ENCODE measurements at regions not wholly inside any gene's neighbourhood (a gene's known extent, or its start where the extent isn't known, plus 50 kb on each side); places are given as distances from the start of the nearest gene placed in this dataset.
A peak's percentile ranks its signal among the peaks of the same experiment; 100 is the strongest.

DNA sequence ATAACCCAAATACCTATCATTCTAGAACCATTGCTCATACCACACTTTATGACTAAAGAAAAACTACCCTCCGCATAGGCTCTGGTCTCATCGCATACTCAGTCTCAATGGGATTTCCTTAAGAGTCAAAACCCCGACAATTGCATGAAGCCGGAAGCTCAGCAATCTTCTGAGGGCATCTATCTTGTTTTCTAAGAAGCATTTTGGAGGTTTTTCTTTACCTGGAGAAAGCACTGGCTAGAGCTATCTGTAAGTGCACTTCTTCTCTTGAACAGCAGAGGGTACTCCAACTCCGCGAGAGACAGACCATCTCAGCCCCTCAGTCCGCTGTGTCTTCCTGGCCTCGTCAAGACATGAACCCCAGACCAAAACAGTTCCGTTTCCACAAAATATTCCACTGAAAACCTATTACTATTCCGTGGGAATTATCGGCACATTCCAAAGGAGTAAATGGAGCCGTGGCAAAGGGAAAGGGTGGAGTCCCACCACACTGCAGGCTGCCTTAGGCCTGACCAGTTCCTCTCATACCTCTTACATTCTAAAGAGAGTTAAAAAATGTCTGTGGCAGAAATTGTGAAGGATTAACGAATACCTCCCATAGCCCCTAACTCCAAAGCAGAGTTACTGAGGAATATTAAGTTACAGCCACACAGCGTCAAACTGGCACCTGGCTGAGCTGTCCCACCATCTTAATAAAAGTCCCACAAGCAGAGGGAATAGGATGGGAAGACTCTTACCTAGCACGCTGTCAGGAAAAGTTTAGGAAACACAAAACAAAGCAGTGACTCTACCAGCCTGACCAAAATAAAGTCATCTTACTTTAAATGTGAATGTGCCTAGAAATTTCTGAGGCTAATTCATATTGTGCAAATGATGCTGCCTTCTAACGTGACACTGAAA is 325.6 kb upstream of the VRK2 start (continued):
- TF ChIP-seq AHDC1 (CRISPR knock-in tag; IDR thresholded peaks at IDR 0.05; ENCODE audit: borderline replicate concordance) = no peak
- TF ChIP-seq, protein P1, sequence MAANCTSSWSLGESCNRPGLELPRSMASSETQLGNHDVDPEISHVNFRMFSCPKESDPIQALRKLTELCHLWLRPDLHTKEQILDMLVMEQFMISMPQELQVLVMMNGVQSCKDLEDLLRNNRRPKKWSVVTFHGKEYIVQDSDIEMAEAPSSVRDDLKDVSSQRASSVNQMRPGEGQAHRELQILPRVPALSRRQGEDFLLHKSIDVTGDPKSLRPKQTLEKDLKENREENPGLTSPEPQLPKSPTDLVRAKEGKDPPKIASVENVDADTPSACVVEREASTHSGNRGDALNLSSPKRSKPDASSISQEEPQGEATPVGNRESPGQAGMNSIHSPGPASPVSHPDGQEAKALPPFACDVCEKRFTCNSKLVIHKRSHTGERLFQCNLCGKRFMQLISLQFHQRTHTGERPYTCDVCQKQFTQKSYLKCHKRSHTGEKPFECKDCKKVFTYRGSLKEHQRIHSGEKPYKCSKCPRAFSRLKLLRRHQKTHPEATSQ (CRISPR knock-in tag; IDR thresholded peaks at IDR 0.05; ENCODE audit: borderline replicate concordance) = no peak
- no peak for TF ChIP-seq ZNF704 (CRISPR knock-in tag; IDR thresholded peaks at IDR 0.05; ENCODE audit: borderline replicate concordance)
- TF ChIP-seq ZNF235 (CRISPR knock-in tag; IDR thresholded peaks at IDR 0.05; ENCODE audit: borderline replicate concordance) = no peak
- peak; percentile 85 for TF ChIP-seq STAG1 (CRISPR knock-in tag; IDR thresholded peaks at IDR 0.05)
- TF ChIP-seq SOX6 (IDR thresholded peaks at IDR 0.05) = no peak
- TF ChIP-seq SOX6 (CRISPR knock-in tag; IDR thresholded peaks at IDR 0.05) = no peak
- no peak for TF ChIP-seq ZNF251 (CRISPR knock-in tag; IDR thresholded peaks at IDR 0.05)
- TF ChIP-seq CSRNP2 (CRISPR knock-in tag; conservative IDR thresholded peaks at IDR 0.05; ENCODE audit: low read depth) = no peak
- no peak for TF ChIP-seq ATAD3A (CRISPR knock-in tag; IDR thresholded peaks at IDR 0.05)
- TF ChIP-seq MTF2 (CRISPR knock-in tag; IDR thresholded peaks at IDR 0.05; ENCODE audit: borderline replicate concordance) = no peak
- TF ChIP-seq, protein P2, sequence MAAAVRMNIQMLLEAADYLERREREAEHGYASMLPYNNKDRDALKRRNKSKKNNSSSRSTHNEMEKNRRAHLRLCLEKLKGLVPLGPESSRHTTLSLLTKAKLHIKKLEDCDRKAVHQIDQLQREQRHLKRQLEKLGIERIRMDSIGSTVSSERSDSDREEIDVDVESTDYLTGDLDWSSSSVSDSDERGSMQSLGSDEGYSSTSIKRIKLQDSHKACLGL (CRISPR knock-in tag; IDR thresholded peaks at IDR 0.05) = no peak
- no peak for TF ChIP-seq SRSF4 (IDR thresholded peaks at IDR 0.05; ENCODE audit: low read depth, low read length, poor library complexity, severe bottlenecking)
- TF ChIP-seq SMC3 (IDR thresholded peaks at IDR 0.05; ENCODE audit: low read length) = peak; percentile 52; the same call in 1 of the 2 replicates
- 0 out of 2 replicates have a peak, but pooled peaks have one; percentile 44 for TF ChIP-seq HES4 (CRISPR knock-in tag; IDR thresholded peaks at IDR 0.05; ENCODE audit: borderline replicate concordance)
- TF ChIP-seq SSRP1 (CRISPR knock-in tag; IDR thresholded peaks at IDR 0.05) = no peak
- no peak for TF ChIP-seq ZNF510 (CRISPR knock-in tag; IDR thresholded peaks at IDR 0.05; ENCODE audit: low read depth)
